ENCODE measurements at regions not wholly inside any gene's neighbourhood (a gene's known extent, or its start where the extent isn't known, plus 50 kb on each side); places are given as distances from the start of the nearest gene placed in this dataset.

- no peak for TF ChIP-seq CTCF (conservative IDR thresholded peaks at IDR 0.05)
- WGBS (ENCODE audit: extremely low coverage, insufficient read length, low lambda C conversion rate), result no CpG with 5 or more reads among the region's 4 CpGs
- no peak overlapping the region for H3K27ac Mint-ChIP-seq
Measured at GRCh38 chr14:41419709-41420108, 187.0 kb upstream of the LRFN5 start.

More at GRCh38 chr14:41419709-41420108, 187.0 kb upstream of the LRFN5 start:
- Histone ChIP-seq H3K9ac (ENCODE audit: extremely low read depth, insufficient read length, low read length) (no peak overlapping the region), H3K23ac (ENCODE audit: insufficient read length, low read depth, low read length) (no peak overlapping the region), H2BK12ac (ENCODE audit: insufficient read length, low read depth, low read length) (no peak overlapping the region), H2BK15ac (ENCODE audit: low read depth, low read length) (no peak overlapping the region), H3K4me2 (ENCODE audit: insufficient read depth, insufficient read length, low read length) (no peak overlapping the region), H2BK120ac (ENCODE audit: low read depth, low read length, poor library complexity, severe bottlenecking) (no peak overlapping the region), H3K14ac (ENCODE audit: insufficient read depth, low read length) (no peak overlapping the region), H2AFZ (ENCODE audit: low read length) (no peak overlapping the region), H3K23me2 (ENCODE audit: insufficient read length, low read depth, low read length, poor library complexity, severe bottlenecking) (no peaks in the 10 kb centered on the region), H4K20me1 (ENCODE audit: control insufficient read depth, insufficient read depth, insufficient read length) (no peaks in the 10 kb centered on the region), H2AK5ac (ENCODE audit: insufficient read length, low read length) (no peak overlapping the region), H3K56ac (ENCODE audit: insufficient read length, low read depth, low read length) (no peak overlapping the region), H4K8ac (replicated peaks; ENCODE audit: insufficient read length, low read depth, low read length) (no peak overlapping the region), H3K79me2 (ENCODE audit: insufficient read depth, low read length) (no peaks in the 10 kb centered on the region), H3K27me3 (ENCODE audit: insufficient read depth, low read length) (no peaks in the 10 kb centered on the region), H4K91ac (ENCODE audit: insufficient read length, low read depth, low read length) (no peak overlapping the region), H3T11ph (ENCODE audit: low read length) (no peak overlapping the region), H3K4me1 (ENCODE audit: insufficient read depth, low read length) (no peaks in the 10 kb centered on the region; the same call in 1 of the 2 replicates), H2BK5ac (ENCODE audit: insufficient read length, low read length) (no peak overlapping the region), H2BK20ac (ENCODE audit: low read depth, low read length, poor library complexity, severe bottlenecking) (no peak overlapping the region), H4K5ac (ENCODE audit: insufficient read length, low read depth, low read length) (no peak overlapping the region), H3K4ac (ENCODE audit: low read depth, low read length) (no peak overlapping the region), H3K79me1 (ENCODE audit: insufficient read depth, low read depth, low read length, poor library complexity, severe bottlenecking) (no peaks in the 10 kb centered on the region), H3K18ac (ENCODE audit: insufficient read length, low read depth, low read length) (no peak overlapping the region), H3K9me3 (ENCODE audit: control insufficient read depth, low read depth, low read length) (no peaks in the 10 kb centered on the region), H3K27ac (ENCODE audit: insufficient read length, low read depth, low read length) (no peak overlapping the region)
- peaks cover 0 to 7% (median 5%) of the 10 kb centered on the region in 3 experiments; a peak in 3 of 7 replicates for H3K36me3 Mint-ChIP-seq (ENCODE audit: insufficient read depth in 1 of 3, low read depth in 3 of 3)
- H3K9me3 Mint-ChIP-seq, result no peaks in the 10 kb centered on the region
- peaks cover 18 to 21% of the 10 kb centered on the region in 2 experiments for H3K4me1 Mint-ChIP-seq
- no peak overlapping the region for H3K4me3 Mint-ChIP-seq
- H3K27me3 Mint-ChIP-seq (ENCODE audit: low read depth), result no peaks in the 10 kb centered on the region
- no peak for DNase-seq
